Astrocyte (in vitro differentiated cells and primary cell): ENCODE measurements at regions not wholly inside any gene's neighbourhood (a gene's known extent, or its start where the extent isn't known, plus 50 kb on each side); places are given as distances from the start of the nearest gene placed in this dataset.

Experiments
- DNase-seq: peaks from one replicate; pipeline ENCODE4 v3.0.0-alpha.2; 2010; ENCODE audit warnings: low read depth
- FAIRE-seq: peaks from 2 replicates; lab custom pipeline; 2011; peaks lifted over from hg19 to GRCh38; lab: Jason Lieb, UNC
- H2AFZ ChIP-seq: 2 replicates; pipeline ENCODE4 v1.6.0; 2012; ENCODE audit warnings: low read depth, low read length, inconsistent platforms
- H3K27ac ChIP-seq: 2 replicates; pipeline ENCODE4 v1.5.1; 2011; ENCODE audit warnings: low read depth, low read length, inconsistent platforms
- H3K27me3 ChIP-seq: 2 replicates; pipeline ENCODE4 v1.6.0; 2011; ENCODE audit warnings: low read length, inconsistent platforms; ENCODE audit not compliant: insufficient read depth
- H3K36me3 ChIP-seq: 2 replicates; pipeline ENCODE4 v1.5.1; 2011; ENCODE audit warnings: low read length, inconsistent platforms; ENCODE audit not compliant: insufficient read depth
- H3K4me1 ChIP-seq: 2 replicates; pipeline ENCODE4 v1.5.1; 2011; ENCODE audit warnings: low read length, inconsistent platforms; ENCODE audit not compliant: insufficient read depth
- H3K4me2 ChIP-seq: 2 replicates; pipeline ENCODE4 v1.6.0; 2012; ENCODE audit warnings: low read length, inconsistent platforms
- H3K4me3 ChIP-seq: 2 replicates; pipeline ENCODE4 v1.5.1; 2011; ENCODE audit warnings: low read depth, mild to moderate bottlenecking, low read length, inconsistent platforms; ENCODE audit not compliant: insufficient read depth
- H3K79me2 ChIP-seq: 2 replicates; pipeline ENCODE4 v1.6.0; 2012; ENCODE audit warnings: mild to moderate bottlenecking, low read length, inconsistent platforms; ENCODE audit not compliant: insufficient read depth
- H3K9ac ChIP-seq: 2 replicates; pipeline ENCODE4 v1.6.0; 2012; ENCODE audit warnings: mild to moderate bottlenecking, low read length, inconsistent platforms
- H3K9me3 ChIP-seq: 2 replicates; pipeline ENCODE4 v1.5.1; 2012; ENCODE audit warnings: low read depth, mild to moderate bottlenecking, low read length, inconsistent platforms; ENCODE audit not compliant: insufficient read depth
- H4K20me1 ChIP-seq: 2 replicates; pipeline ENCODE4 v1.6.0; 2012; ENCODE audit warnings: low read length, inconsistent platforms; ENCODE audit not compliant: insufficient read depth
- H3K27ac Mint-ChIP-seq: one replicate; pipeline ENCODE4 v1.8.0; 2021; ENCODE audit warnings: mild to moderate bottlenecking, mixed read lengths; ENCODE audit not compliant: unreplicated experiment
- H3K27me3 Mint-ChIP-seq: one replicate; pipeline ENCODE4 v1.8.0; 2021; ENCODE audit warnings: low read depth, mixed read lengths; ENCODE audit not compliant: unreplicated experiment
- H3K36me3 Mint-ChIP-seq: one replicate; pipeline ENCODE4 v1.8.0; 2021; ENCODE audit warnings: low read depth, mixed read lengths; ENCODE audit not compliant: unreplicated experiment
- H3K4me1 Mint-ChIP-seq: one replicate; pipeline ENCODE4 v1.8.0; 2021; ENCODE audit warnings: low read depth, mixed read lengths; ENCODE audit not compliant: unreplicated experiment
- H3K4me3 Mint-ChIP-seq: one replicate; pipeline ENCODE4 v1.8.0; 2021; ENCODE audit warnings: mild to moderate bottlenecking, moderate library complexity, mixed read lengths; ENCODE audit not compliant: unreplicated experiment
- H3K9me3 Mint-ChIP-seq: one replicate; pipeline ENCODE4 v1.8.0; 2021; ENCODE audit warnings: mild to moderate bottlenecking, mixed read lengths; ENCODE audit not compliant: unreplicated experiment
- EZH2 ChIP-seq: IDR thresholded peaks from 2 replicates; pipeline ENCODE4 v1.6.1; 2012; ENCODE audit warnings: mild to moderate bottlenecking, low read length, inconsistent platforms; ENCODE audit not compliant: insufficient read depth
- TF ChIP-seq, protein P1 (sequence below): IDR thresholded peaks from 2 replicates; pipeline ENCODE4 v1.5.1; 2011; ENCODE audit warnings: low read depth, mild to moderate bottlenecking, inconsistent platforms, low read length, moderate library complexity; ENCODE audit not compliant: insufficient read depth

DNA sequence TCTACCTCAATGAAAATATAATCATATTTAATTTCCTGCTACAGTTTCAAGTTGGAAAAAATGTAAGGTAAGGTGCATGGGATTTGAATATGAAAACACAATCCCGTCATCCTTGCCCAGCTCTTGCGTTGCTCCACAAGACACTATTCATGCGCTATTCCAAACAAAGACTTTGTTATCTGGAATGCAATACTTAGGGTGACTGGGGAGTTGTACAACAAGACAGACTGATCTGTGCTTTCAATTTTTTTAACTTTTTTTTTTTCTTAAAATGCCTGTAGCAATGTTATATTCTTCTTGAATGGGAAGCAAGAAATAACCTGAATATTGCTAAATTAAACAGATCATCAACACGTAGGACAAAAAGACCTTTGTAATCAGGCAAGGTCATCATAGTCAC, 1077.2 kb downstream of the TTLL7 start:
- Histone ChIP-seq H3K36me3 (no peaks in the 10 kb centered on the region), H3K9me3 (no peaks in the 10 kb centered on the region), H3K4me1 (no peaks in the 10 kb centered on the region), H3K4me3 (no peak overlapping the region), H3K9ac (no peak overlapping the region), H3K4me2 (no peak overlapping the region), H3K27me3 (no peaks in the 10 kb centered on the region), H3K79me2 (no peaks in the 10 kb centered on the region), H3K27ac (no peak overlapping the region), H4K20me1 (no peaks in the 10 kb centered on the region), H2AFZ (no peak overlapping the region)
- H3K27me3 Mint-ChIP-seq = no peaks in the 10 kb centered on the region
- TF ChIP-seq, protein P1, sequence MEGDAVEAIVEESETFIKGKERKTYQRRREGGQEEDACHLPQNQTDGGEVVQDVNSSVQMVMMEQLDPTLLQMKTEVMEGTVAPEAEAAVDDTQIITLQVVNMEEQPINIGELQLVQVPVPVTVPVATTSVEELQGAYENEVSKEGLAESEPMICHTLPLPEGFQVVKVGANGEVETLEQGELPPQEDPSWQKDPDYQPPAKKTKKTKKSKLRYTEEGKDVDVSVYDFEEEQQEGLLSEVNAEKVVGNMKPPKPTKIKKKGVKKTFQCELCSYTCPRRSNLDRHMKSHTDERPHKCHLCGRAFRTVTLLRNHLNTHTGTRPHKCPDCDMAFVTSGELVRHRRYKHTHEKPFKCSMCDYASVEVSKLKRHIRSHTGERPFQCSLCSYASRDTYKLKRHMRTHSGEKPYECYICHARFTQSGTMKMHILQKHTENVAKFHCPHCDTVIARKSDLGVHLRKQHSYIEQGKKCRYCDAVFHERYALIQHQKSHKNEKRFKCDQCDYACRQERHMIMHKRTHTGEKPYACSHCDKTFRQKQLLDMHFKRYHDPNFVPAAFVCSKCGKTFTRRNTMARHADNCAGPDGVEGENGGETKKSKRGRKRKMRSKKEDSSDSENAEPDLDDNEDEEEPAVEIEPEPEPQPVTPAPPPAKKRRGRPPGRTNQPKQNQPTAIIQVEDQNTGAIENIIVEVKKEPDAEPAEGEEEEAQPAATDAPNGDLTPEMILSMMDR = no peak
- no peak for TF ChIP-seq EZH2
- peaks cover 16% of the 10 kb centered on the region for H3K4me1 Mint-ChIP-seq
- no peaks in the 10 kb centered on the region for H3K9me3 Mint-ChIP-seq
- DNase-seq = no peak
- no peak overlapping the region for H3K4me3 Mint-ChIP-seq
- FAIRE-seq = no peak
- no peaks in the 10 kb centered on the region for H3K36me3 Mint-ChIP-seq
- no peak overlapping the region for H3K27ac Mint-ChIP-seq

GRCh38 chr1:82920418-82921248, 1078.3 kb downstream of the TTLL7 start:
- H3K36me3 Mint-ChIP-seq = no peaks in the 10 kb centered on the region

More at GRCh38 chr1:82920418-82921248, 1078.3 kb downstream of the TTLL7 start:
- Histone ChIP-seq H3K9me3 (no peaks in the 10 kb centered on the region), H3K79me2 (no peaks in the 10 kb centered on the region), H3K4me3 (no peak overlapping the region), H3K9ac (no peak overlapping the region), H3K4me2 (no peak overlapping the region), H3K27me3 (no peaks in the 10 kb centered on the region), H3K4me1 (no peaks in the 10 kb centered on the region), H2AFZ (no peak overlapping the region), H3K27ac (no peak overlapping the region), H3K36me3 (no peaks in the 10 kb centered on the region), H4K20me1 (no peaks in the 10 kb centered on the region)
- H3K27me3 Mint-ChIP-seq = no peaks in the 10 kb centered on the region
- H3K9me3 Mint-ChIP-seq = no peaks in the 10 kb centered on the region
- TF ChIP-seq EZH2 = no peak
- TF ChIP-seq, protein P1 = no peak
- peak overlapping the region; percentile 5 for H3K27ac Mint-ChIP-seq
- no peak for FAIRE-seq
- peaks cover 16% of the 10 kb centered on the region for H3K4me1 Mint-ChIP-seq
- H3K4me3 Mint-ChIP-seq = no peak overlapping the region
- peak; percentile 10 for DNase-seq
